ENCODE measurements at regions not wholly inside any gene's neighbourhood (a gene's known extent, or its start where the extent isn't known, plus 50 kb on each side); places are given as distances from the start of the nearest gene placed in this dataset.
"Not testable (repeated sequence)": the region's sequence is repeated elsewhere in the genome, so short reads cannot be mapped to it uniquely, and the experiment has no call there.

DNA sequence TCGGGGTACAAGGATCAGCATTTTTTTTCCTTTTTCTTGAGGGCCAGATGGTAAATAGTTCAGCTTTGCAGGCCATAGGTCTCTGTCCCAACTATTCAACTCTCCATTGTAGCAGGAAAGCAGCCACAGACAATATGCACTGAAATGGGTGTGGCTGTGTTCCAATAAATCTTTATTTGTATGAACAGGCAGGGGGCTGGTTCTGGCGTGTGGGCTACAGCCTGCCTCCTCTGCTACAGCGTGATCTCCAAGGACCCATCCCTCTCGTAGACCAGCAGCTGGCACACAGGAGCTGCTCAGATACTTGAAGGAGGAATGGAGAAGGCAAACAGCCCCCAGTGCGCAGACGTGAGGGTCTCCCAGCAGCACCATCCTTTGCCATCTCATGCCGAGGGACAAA lies 91.8 kb upstream of the FRG2C start:
- not testable (repeated sequence) for H3K27me3 ChIP-seq (ENCODE audit: control insufficient read depth in 1 of 2, insufficient read depth in 2 of 2, low read length in 2 of 2); H3K27ac ChIP-seq (ENCODE audit: low read depth, low read length); H3K36me3 ChIP-seq (ENCODE audit: control insufficient read depth in 1 of 2, insufficient read depth in 2 of 2, low read length in 2 of 2); H3K9ac ChIP-seq (ENCODE audit: low read depth in 1 of 2, low read length in 2 of 2); H3K4me1 ChIP-seq (ENCODE audit: control insufficient read depth in 1 of 2, insufficient read depth in 2 of 2, low read length in 2 of 2); H3K4me3 ChIP-seq (ENCODE audit: low read depth in 1 of 2, low read length in 2 of 2); H3K9me3 ChIP-seq (ENCODE audit: control insufficient read depth in 1 of 2, low read length in 2 of 2)

DNA sequence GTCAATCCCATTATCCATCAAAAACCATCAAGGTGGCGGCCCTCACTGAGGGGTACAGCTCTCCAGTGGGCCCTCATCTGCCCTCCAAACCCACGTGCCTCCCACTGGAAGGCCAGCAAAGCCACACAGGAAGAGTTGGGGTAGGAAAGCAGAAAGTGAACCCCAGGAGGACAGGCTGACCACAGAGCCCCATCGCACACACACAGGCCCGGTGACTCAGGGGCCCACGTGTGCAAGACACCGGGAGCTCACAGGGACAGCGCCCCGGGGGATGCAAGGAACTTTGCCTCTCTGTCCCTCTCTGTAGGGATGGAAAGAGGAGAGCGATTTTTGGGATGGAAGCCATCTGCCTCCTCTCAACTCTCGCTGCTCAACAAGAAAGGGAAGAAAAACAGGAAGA lies 85.0 kb upstream of the FRG2C start:
- H3K4me3 ChIP-seq (ENCODE audit: low read depth in 1 of 2, low read length in 2 of 2); H3K9ac ChIP-seq (ENCODE audit: low read depth in 1 of 2, low read length in 2 of 2); H3K36me3 ChIP-seq (ENCODE audit: control insufficient read depth in 1 of 2, insufficient read depth in 2 of 2, low read length in 2 of 2); H3K27me3 ChIP-seq (ENCODE audit: control insufficient read depth in 1 of 2, insufficient read depth in 2 of 2, low read length in 2 of 2); H3K27ac ChIP-seq (ENCODE audit: low read depth, low read length); H3K9me3 ChIP-seq (ENCODE audit: control insufficient read depth in 1 of 2, low read length in 2 of 2); H3K4me1 ChIP-seq (ENCODE audit: control insufficient read depth in 1 of 2, insufficient read depth in 2 of 2, low read length in 2 of 2): not testable (repeated sequence)

DNA sequence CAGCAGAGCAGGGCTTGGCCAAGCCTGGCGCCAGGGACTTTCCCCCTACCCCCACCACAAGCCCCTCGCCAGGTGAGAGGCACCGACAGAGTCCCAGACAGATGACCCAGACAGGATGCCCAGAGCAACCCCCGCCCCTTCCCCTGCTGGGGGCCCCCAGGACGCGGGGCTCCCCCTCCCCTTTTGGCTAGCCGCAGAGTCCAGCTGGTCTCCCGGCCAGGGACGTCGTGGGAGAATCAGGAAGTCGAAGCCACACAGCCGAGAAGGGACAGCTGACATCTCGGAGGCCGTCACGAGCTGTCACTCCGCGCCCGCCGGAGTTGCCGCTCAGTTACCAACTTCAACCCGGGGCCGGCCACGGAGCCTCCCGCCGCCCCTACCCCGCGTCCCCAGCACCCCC lies 84.6 kb upstream of the FRG2C start:
- not testable (repeated sequence) for H3K36me3 ChIP-seq (ENCODE audit: control insufficient read depth in 1 of 2, insufficient read depth in 2 of 2, low read length in 2 of 2); H3K4me1 ChIP-seq (ENCODE audit: control insufficient read depth in 1 of 2, insufficient read depth in 2 of 2, low read length in 2 of 2); H3K9me3 ChIP-seq (ENCODE audit: control insufficient read depth in 1 of 2, low read length in 2 of 2); H3K9ac ChIP-seq (ENCODE audit: low read depth in 1 of 2, low read length in 2 of 2); H3K4me3 ChIP-seq (ENCODE audit: low read depth in 1 of 2, low read length in 2 of 2); H3K27me3 ChIP-seq (ENCODE audit: control insufficient read depth in 1 of 2, insufficient read depth in 2 of 2, low read length in 2 of 2); H3K27ac ChIP-seq (ENCODE audit: low read depth, low read length)

DNA sequence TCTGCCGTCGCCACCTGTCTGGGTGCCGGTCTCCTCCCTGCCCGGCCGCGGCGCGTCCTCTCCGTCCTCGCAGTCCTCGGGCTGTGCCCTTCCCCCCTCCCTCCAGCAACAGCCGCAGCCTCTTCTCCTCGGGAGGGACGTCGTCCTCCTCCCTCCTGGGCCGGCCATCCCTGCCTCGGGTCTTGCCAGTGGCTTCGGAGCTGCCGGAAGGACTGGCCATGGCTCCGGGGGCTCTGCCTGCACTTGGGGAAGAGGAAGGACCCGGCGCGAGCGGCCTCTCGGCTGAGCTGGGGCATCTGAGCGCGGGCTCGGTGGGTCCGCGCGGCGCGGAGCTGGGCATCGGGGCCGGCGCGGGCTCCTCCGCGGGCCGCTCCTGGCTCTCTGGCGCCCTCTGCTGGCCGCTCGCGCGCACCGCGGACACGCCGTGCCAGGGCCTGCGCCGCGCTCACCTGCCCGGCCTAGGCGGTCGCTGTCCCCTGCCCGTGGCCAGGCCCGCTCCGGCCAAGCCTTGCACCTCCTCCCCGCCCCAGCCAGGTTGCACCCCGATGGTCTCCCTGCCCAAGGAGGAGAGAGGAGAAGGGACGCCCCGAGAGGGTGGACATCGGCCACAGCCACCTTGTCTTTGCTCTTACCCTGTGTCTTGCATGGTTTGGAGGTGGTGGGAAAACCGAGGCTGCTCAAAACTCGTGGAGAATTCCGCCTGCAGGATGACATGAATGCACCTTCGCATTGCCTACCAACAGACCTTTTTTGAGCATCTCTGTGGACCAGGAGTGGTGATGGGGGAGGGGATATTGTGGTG lies 83.9 kb upstream of the FRG2C start:
- H3K9me3 ChIP-seq (ENCODE audit: control insufficient read depth in 1 of 2, low read length in 2 of 2); H3K4me1 ChIP-seq (ENCODE audit: control insufficient read depth in 1 of 2, insufficient read depth in 2 of 2, low read length in 2 of 2); H3K27me3 ChIP-seq (ENCODE audit: control insufficient read depth in 1 of 2, insufficient read depth in 2 of 2, low read length in 2 of 2); H3K27ac ChIP-seq (ENCODE audit: low read depth, low read length); H3K9ac ChIP-seq (ENCODE audit: low read depth in 1 of 2, low read length in 2 of 2); H3K36me3 ChIP-seq (ENCODE audit: control insufficient read depth in 1 of 2, insufficient read depth in 2 of 2, low read length in 2 of 2): not testable (repeated sequence)
- H3K4me3 ChIP-seq (ENCODE audit: low read depth in 1 of 2, low read length in 2 of 2) = peak overlapping the region; percentile 22 to 43

DNA sequence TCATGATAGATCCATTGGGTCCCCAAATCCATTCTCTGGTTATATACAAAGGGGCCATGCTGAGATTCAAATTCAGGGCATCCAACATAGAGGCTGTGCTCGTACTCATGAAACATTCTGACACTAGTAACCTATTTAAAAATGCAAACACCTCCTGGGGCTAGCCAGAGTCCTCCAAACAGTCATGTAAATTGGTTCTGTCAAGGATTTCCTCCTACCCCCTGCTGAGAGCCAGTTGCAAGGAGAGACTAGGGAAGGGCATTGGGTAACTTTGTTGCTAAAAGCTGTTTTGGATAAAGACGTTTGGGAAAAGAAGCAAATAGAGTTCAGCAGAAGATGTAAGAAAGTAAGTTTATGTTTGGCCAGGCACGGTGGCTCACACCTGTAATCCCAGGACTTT lies 81.6 kb upstream of the FRG2C start:
- H3K27me3 ChIP-seq (ENCODE audit: control insufficient read depth in 1 of 2, insufficient read depth in 2 of 2, low read length in 2 of 2); H3K36me3 ChIP-seq (ENCODE audit: control insufficient read depth in 1 of 2, insufficient read depth in 2 of 2, low read length in 2 of 2); H3K9me3 ChIP-seq (ENCODE audit: control insufficient read depth in 1 of 2, low read length in 2 of 2); H3K4me3 ChIP-seq (ENCODE audit: low read depth in 1 of 2, low read length in 2 of 2); H3K27ac ChIP-seq (ENCODE audit: low read depth, low read length); H3K9ac ChIP-seq (ENCODE audit: low read depth in 1 of 2, low read length in 2 of 2); H3K4me1 ChIP-seq (ENCODE audit: control insufficient read depth in 1 of 2, insufficient read depth in 2 of 2, low read length in 2 of 2): not testable (repeated sequence)

DNA sequence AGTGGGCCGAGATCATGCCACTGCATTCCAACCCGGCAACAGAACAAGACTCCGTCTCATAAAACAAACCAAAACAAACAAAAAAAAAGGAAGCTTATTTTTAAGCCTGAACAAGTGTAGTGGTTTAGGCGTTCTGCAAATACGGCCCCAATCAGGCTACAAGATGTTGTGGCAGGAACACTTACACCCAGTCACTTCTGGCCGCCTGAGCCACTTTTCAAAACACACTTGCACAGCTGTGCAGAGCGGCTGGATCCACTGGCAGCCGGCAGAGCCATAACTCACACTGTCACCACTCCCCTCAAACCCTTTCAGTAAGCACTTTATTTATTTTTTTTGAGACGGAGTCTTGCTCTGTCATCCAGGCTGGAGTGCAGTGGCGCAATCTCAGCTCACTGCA lies 81.0 kb upstream of the FRG2C start:
- H3K27ac ChIP-seq (ENCODE audit: low read depth, low read length); H3K4me1 ChIP-seq (ENCODE audit: control insufficient read depth in 1 of 2, insufficient read depth in 2 of 2, low read length in 2 of 2); H3K36me3 ChIP-seq (ENCODE audit: control insufficient read depth in 1 of 2, insufficient read depth in 2 of 2, low read length in 2 of 2); H3K4me3 ChIP-seq (ENCODE audit: low read depth in 1 of 2, low read length in 2 of 2); H3K27me3 ChIP-seq (ENCODE audit: control insufficient read depth in 1 of 2, insufficient read depth in 2 of 2, low read length in 2 of 2); H3K9me3 ChIP-seq (ENCODE audit: control insufficient read depth in 1 of 2, low read length in 2 of 2); H3K9ac ChIP-seq (ENCODE audit: low read depth in 1 of 2, low read length in 2 of 2): not testable (repeated sequence)

DNA sequence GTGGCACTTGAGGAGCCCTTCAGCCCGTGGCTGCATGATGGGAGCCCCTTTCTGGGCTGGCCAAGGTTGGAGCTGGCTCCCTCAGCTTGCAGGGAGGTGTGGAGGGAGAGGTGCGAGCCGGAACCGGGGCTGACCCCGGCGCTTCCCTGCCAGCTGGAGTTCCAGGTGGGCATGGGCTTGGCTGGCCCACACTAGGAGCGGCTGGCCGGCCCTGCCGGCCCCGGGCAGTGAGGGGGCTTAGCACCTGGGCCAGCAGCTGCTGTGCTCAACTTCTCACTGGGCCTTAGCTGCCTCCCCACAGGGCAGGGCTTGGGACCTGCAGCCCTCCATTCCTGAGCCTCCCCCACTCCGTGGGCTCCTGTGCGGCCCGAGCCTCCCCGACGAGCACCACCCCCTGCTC lies 76.4 kb upstream of the FRG2C start:
- not testable (repeated sequence) for H3K9ac ChIP-seq (ENCODE audit: low read depth in 1 of 2, low read length in 2 of 2); H3K4me3 ChIP-seq (ENCODE audit: low read depth in 1 of 2, low read length in 2 of 2); H3K27ac ChIP-seq (ENCODE audit: low read depth, low read length); H3K4me1 ChIP-seq (ENCODE audit: control insufficient read depth in 1 of 2, insufficient read depth in 2 of 2, low read length in 2 of 2); H3K27me3 ChIP-seq (ENCODE audit: control insufficient read depth in 1 of 2, insufficient read depth in 2 of 2, low read length in 2 of 2); H3K9me3 ChIP-seq (ENCODE audit: control insufficient read depth in 1 of 2, low read length in 2 of 2); H3K36me3 ChIP-seq (ENCODE audit: control insufficient read depth in 1 of 2, insufficient read depth in 2 of 2, low read length in 2 of 2)

DNA sequence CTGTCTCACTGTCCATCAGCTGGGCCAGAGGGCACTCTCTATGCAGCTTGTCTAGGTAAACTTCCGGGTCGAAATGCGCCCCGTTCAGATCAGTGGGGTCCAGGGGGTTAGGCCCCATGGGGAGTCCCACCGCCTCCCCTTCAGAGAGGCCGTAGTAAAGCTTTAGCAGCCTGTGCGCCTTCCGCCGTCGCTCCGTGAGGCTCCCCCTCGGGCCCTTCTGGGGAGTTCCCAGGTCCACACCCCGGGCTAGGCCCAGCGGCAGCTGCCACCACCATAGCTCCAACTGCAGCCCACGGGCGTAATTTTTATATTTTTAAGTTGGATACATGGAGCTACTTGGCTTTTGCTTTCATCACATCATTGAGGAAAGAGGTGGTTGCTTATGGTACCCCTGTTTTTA lies 73.7 kb upstream of the FRG2C start:
- H3K9ac ChIP-seq (ENCODE audit: low read depth in 1 of 2, low read length in 2 of 2); H3K27me3 ChIP-seq (ENCODE audit: control insufficient read depth in 1 of 2, insufficient read depth in 2 of 2, low read length in 2 of 2); H3K4me1 ChIP-seq (ENCODE audit: control insufficient read depth in 1 of 2, insufficient read depth in 2 of 2, low read length in 2 of 2); H3K4me3 ChIP-seq (ENCODE audit: low read depth in 1 of 2, low read length in 2 of 2); H3K36me3 ChIP-seq (ENCODE audit: control insufficient read depth in 1 of 2, insufficient read depth in 2 of 2, low read length in 2 of 2); H3K9me3 ChIP-seq (ENCODE audit: control insufficient read depth in 1 of 2, low read length in 2 of 2); H3K27ac ChIP-seq (ENCODE audit: low read depth, low read length): not testable (repeated sequence)

DNA sequence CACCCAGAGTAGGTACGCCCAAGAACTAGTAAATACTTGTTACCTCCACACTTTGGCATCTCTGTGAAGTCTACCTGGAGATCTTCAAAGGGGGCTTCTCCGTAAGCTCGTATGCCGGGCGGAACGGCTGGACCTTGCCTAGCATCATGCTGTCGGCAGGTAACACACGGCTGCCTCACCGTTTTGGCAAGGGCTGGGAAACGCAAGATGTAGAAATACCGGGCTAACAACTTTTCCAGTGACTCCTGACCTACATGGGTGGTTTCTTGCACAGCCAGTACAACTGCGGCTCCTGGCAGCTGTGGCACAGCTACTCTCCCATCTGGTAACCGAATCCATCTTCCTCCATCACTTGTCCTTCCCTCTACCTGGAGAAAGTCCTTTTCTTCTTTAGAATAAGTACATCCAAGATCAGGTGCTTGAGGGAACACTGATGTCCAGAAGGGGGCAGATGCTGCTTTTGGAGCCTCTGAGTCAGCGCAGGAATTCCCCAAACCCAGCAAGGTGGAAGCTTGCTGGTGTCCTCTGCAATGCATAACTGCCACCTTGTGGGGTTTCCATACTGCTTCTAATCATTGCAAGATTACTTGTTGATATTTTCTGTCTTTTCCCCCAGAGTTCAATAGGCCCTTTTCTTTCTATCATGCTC lies 59.7 kb upstream of the FRG2C start:
- H3K27ac ChIP-seq (ENCODE audit: low read depth, low read length); H3K27me3 ChIP-seq (ENCODE audit: control insufficient read depth in 1 of 2, insufficient read depth in 2 of 2, low read length in 2 of 2); H3K9ac ChIP-seq (ENCODE audit: low read depth in 1 of 2, low read length in 2 of 2); H3K4me3 ChIP-seq (ENCODE audit: low read depth in 1 of 2, low read length in 2 of 2); H3K4me1 ChIP-seq (ENCODE audit: control insufficient read depth in 1 of 2, insufficient read depth in 2 of 2, low read length in 2 of 2); H3K36me3 ChIP-seq (ENCODE audit: control insufficient read depth in 1 of 2, insufficient read depth in 2 of 2, low read length in 2 of 2); H3K9me3 ChIP-seq (ENCODE audit: control insufficient read depth in 1 of 2, low read length in 2 of 2): not testable (repeated sequence)

DNA sequence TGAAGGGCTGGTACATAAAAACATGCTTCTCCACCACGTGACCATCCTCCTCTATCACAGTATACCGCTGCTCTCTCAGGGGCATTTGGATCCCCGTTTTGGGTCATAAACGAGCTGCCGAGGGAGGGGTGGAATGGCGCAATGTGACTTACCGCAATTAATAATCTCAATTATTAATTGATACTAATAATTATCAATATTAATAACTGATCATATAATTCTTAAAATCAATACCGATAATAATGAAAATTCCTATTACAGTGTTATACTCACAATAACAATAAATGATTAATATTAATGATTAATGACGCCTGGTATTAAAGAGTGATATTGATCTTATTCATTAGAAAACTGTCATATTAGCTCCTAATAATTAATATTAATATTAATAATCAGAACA lies 56.1 kb upstream of the FRG2C start:
- not testable (repeated sequence) for H3K27ac ChIP-seq (ENCODE audit: low read depth, low read length); H3K27me3 ChIP-seq (ENCODE audit: control insufficient read depth in 1 of 2, insufficient read depth in 2 of 2, low read length in 2 of 2); H3K9ac ChIP-seq (ENCODE audit: low read depth in 1 of 2, low read length in 2 of 2); H3K9me3 ChIP-seq (ENCODE audit: control insufficient read depth in 1 of 2, low read length in 2 of 2); H3K4me1 ChIP-seq (ENCODE audit: control insufficient read depth in 1 of 2, insufficient read depth in 2 of 2, low read length in 2 of 2); H3K36me3 ChIP-seq (ENCODE audit: control insufficient read depth in 1 of 2, insufficient read depth in 2 of 2, low read length in 2 of 2); H3K4me3 ChIP-seq (ENCODE audit: low read depth in 1 of 2, low read length in 2 of 2)

DNA sequence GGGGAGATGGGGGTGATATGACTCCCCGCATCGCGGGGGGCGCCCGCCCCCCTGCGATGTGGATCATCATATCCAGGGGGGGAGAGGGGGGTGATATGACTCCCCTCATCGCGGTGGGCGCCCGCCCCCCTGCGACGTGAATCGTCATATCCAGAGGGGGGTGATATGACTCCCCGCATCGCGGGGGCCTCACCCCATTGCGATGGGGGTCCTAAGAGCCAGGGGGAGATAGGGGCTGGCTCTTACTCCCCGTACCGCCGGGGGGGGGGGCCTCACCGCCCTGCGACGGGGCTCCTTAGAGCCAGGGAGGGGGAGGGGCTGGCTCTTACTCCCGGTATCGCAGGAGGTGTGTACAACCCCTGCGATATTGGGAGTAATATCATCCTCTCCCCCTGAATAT lies 54.5 kb upstream of the FRG2C start:
- H3K9me3 ChIP-seq (ENCODE audit: control insufficient read depth in 1 of 2, low read length in 2 of 2); H3K27me3 ChIP-seq (ENCODE audit: control insufficient read depth in 1 of 2, insufficient read depth in 2 of 2, low read length in 2 of 2); H3K4me3 ChIP-seq (ENCODE audit: low read depth in 1 of 2, low read length in 2 of 2); H3K27ac ChIP-seq (ENCODE audit: low read depth, low read length); H3K9ac ChIP-seq (ENCODE audit: low read depth in 1 of 2, low read length in 2 of 2); H3K4me1 ChIP-seq (ENCODE audit: control insufficient read depth in 1 of 2, insufficient read depth in 2 of 2, low read length in 2 of 2); H3K36me3 ChIP-seq (ENCODE audit: control insufficient read depth in 1 of 2, insufficient read depth in 2 of 2, low read length in 2 of 2): not testable (repeated sequence)

Measured in duodenal mucosa (tissue), 2 donors.